ENCODE measurements at regions not wholly inside any gene's neighbourhood (a gene's known extent, or its start where the extent isn't known, plus 50 kb on each side); places are given as distances from the start of the nearest gene placed in this dataset.

DNA sequence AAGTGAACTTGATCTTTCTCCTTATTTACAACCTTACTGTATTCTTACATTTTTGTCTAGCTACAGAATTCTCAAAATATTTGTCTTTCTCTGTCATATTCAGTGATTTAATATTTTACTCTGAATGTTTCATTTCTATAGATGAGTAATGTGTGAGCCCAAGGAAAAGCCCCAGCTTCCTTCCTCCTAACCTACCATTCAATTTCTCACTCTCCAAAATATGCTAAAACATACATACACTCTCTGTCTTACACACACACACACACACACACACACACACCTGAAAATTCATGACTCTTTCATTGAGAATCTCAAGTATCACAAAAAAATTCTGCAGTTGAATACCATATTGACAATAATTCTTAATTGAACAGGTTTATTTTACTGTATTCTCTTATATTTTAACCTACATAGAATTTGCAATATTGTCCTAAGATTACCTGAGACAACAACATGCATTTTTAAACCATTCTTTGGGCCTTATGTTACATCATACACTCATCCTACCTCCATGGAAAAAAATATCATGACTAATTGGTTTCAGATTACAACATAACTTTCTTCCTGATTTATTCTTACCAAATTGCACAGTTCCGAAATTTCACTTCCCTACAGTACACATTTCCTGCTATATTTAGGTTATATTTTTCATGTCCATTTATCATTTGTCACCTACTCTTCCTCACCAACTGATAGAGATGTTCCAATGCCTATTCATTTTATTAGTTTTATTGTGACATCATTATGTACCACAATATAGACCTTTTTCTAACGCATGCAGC, 1965.6 kb upstream of the PCDH20 start:
- H3K4me1 ChIP-seq = no peaks in the 10 kb centered on the region
- WGBS, 3 donors = 70 to 80% (median 72%) methylated on average over 2 of the region's 2 CpGs
- TF ChIP-seq CTCF (IDR thresholded peaks at IDR 0.05) = no peak
- intact Hi-C loops (cut with DNase I) = no loop called here
- ATAC-seq (no peak), DNase-seq (no peak)
- H3K27ac ChIP-seq = no peak overlapping the region
- H3K4me3 ChIP-seq = no peak overlapping the region
- no peaks in the 10 kb centered on the region for H3K27me3 ChIP-seq (ENCODE audit: insufficient read depth in 3 of 3, low read length in 2 of 3)
- H3K9me3 ChIP-seq = no peaks in the 10 kb centered on the region
- no peaks in the 10 kb centered on the region for H3K36me3 ChIP-seq (ENCODE audit: insufficient read depth in 1 of 2, low read depth in 1 of 2)

DNA sequence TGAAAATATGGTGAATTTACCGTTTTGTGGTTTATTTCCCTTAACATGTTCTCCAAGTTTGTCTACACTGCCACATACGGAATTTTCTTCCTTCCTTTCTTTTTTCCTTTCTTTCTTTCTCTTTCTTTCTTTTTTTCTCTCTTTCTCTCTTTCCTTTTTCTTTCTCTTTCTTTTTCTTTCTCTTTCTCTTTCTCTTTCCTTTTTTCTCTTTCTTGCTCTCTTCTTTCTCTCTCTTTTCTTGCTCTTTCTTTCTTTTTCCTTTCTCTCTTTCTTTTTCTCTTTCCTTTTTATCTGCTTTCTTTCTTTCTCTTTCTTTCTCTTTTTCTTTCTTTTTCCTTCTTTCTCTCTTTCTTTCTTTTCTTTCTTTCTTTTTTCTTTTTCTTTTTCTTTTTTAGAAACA, 1962.3 kb upstream of the PCDH20 start:
- no peak for ATAC-seq

DNA sequence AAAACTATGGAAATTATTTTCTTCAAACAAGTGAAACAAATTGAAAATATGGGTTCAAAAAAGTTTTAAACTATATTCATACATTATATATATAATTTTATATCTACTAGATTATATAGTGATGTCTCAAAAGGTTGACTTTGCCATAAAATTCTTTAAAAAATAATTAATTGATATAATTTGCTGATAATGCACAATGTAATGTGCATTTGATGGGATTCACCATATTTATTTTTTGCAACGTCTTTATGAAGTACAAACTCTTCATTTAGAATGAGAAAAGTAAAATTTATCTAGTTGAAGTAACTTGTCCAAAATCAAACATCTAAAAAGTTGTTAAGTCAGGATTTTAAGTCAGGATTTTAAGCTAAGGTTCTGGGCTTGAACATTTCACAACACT, 1954.5 kb upstream of the PCDH20 start:
- Histone ChIP-seq H3K36me3 (ENCODE audit: insufficient read depth in 1 of 2, low read depth in 1 of 2) (no peaks in the 10 kb centered on the region), H3K4me1 (no peaks in the 10 kb centered on the region), H3K9me3 (no peaks in the 10 kb centered on the region), H3K27me3 (ENCODE audit: insufficient read depth in 3 of 3, low read length in 2 of 3) (no peaks in the 10 kb centered on the region), H3K4me3 (no peak overlapping the region), H3K27ac (no peak overlapping the region)
- WGBS, 3 donors = 38 to 50% (median 50%) methylated on average over 1 of the region's 1 CpG
- ATAC-seq (no peak), DNase-seq (no peak)
- no peak for TF ChIP-seq CTCF (IDR thresholded peaks at IDR 0.05)
- intact Hi-C loops (cut with DNase I) = no loop called here

More for the DNA sequence above, 1962.3 kb upstream of the PCDH20 start:
- no peak overlapping the region for H3K4me3 ChIP-seq
- 70 to 85% (median 79%) methylated on average over 2 of the region's 2 CpGs for WGBS, 3 donors
- no peak for DNase-seq
- no peak overlapping the region for H3K27ac ChIP-seq
- H3K36me3 ChIP-seq (ENCODE audit: insufficient read depth in 1 of 2, low read depth in 1 of 2) = no peaks in the 10 kb centered on the region
- no peaks in the 10 kb centered on the region for H3K9me3 ChIP-seq
- H3K27me3 ChIP-seq (ENCODE audit: insufficient read depth in 3 of 3, low read length in 2 of 3) = no peaks in the 10 kb centered on the region
- intact Hi-C loops (cut with DNase I) = no loop called here
- H3K4me1 ChIP-seq = no peaks in the 10 kb centered on the region
- no peak for TF ChIP-seq CTCF (IDR thresholded peaks at IDR 0.05)

- Histone ChIP-seq H3K36me3 (ENCODE audit: insufficient read depth in 1 of 2, low read depth in 1 of 2) (no peaks in the 10 kb centered on the region), H3K27ac (no peak overlapping the region), H3K9me3 (no peaks in the 10 kb centered on the region), H3K4me3 (no peak overlapping the region), H3K27me3 (ENCODE audit: insufficient read depth in 3 of 3, low read length in 2 of 3) (no peaks in the 10 kb centered on the region), H3K4me1 (no peaks in the 10 kb centered on the region)
- TF ChIP-seq CTCF (IDR thresholded peaks at IDR 0.05) = no peak
- WGBS, 3 donors = 59 to 70% (median 64%) methylated on average over 3 of the region's 3 CpGs
- peak in 1 of 4 donors; percentile 39 for ATAC-seq
- intact Hi-C loops (cut with DNase I) = no loop called here
- no peak for DNase-seq
These were observed 1952.0 kb upstream of the PCDH20 start for GRCh38 chr13:63367522-63368198.

All from psoas muscle (tissue), 7 donors.